ENCODE measurements at regions not wholly inside any gene's neighbourhood (a gene's known extent, or its start where the extent isn't known, plus 50 kb on each side); places are given as distances from the start of the nearest gene placed in this dataset.

- Mint-ChIP-seq H3K27ac (no peak overlapping the region), H3K36me3 (ENCODE audit: insufficient read depth) (no peaks in the 10 kb centered on the region), H3K9me3 (no peaks in the 10 kb centered on the region), H3K4me1 (ENCODE audit: low read depth in 2 of 2) (no peaks in the 10 kb centered on the region), H3K4me3 (no peak overlapping the region), H3K27me3 (no peaks in the 10 kb centered on the region)
- DNase-seq (no peak), ATAC-seq (replicated peaks) (no peak)
These were observed 254.9 kb downstream of the PLPP3 start for GRCh38 chr1:56324504-56324903.

GRCh38 chr1:56322211-56322610 lies 257.2 kb downstream of the PLPP3 start:
- Mint-ChIP-seq H3K4me3 (no peak overlapping the region), H3K9me3 (no peaks in the 10 kb centered on the region)

GRCh38 chr1:56321150-56321490 lies 258.2 kb downstream of the PLPP3 start:
- H3K27ac Mint-ChIP-seq, result no peak overlapping the region
- DNase-seq, result no peak
- H3K36me3 Mint-ChIP-seq (ENCODE audit: insufficient read depth), result no peaks in the 10 kb centered on the region
- H3K27me3 Mint-ChIP-seq, result no peaks in the 10 kb centered on the region
- no peak overlapping the region for H3K4me3 Mint-ChIP-seq
- ATAC-seq (replicated peaks), result no peak
- no peaks in the 10 kb centered on the region for H3K9me3 Mint-ChIP-seq
- no peaks in the 10 kb centered on the region for H3K4me1 Mint-ChIP-seq (ENCODE audit: low read depth in 2 of 2)

More at GRCh38 chr1:56322211-56322610, 257.2 kb downstream of the PLPP3 start:
- Mint-ChIP-seq H3K4me1 (ENCODE audit: low read depth in 2 of 2) (no peaks in the 10 kb centered on the region), H3K27ac (no peak overlapping the region), H3K36me3 (ENCODE audit: insufficient read depth) (no peaks in the 10 kb centered on the region), H3K27me3 (no peaks in the 10 kb centered on the region)
- DNase-seq (no peak), ATAC-seq (replicated peaks) (no peak)

DNA sequence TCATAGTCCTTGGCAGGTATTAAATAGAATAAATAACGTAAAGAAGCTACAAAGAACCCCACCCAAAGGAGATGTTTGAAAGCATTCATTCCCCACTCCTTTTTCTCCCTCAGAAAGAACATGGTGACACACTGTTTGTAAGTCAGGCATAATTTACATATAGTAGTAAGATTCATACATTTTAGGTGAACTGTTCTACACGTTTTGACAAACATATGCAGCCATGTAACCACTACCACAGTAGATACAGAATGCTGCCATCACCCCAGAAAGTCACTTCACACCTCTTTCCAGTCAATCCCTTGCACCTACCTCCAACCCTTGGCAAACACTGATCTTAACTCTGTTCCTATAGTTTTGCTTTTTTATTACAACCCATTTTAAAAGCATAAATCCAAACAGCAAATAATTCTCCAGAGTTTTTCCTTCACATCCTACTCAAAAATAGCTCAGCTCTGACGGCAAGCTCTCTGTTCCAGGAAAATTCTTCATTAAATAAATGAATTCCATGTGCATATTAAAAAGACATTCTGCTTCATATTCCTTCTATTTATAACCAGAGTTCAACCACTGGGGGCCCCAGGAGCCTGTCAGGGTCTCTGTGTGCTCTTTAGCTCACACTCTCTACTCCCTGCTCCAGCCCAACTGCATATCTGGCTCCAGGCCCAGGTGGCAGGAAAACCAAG lies 258.8 kb downstream of the PLPP3 start:
- no peak for ATAC-seq (replicated peaks)
- no peak overlapping the region for H3K27ac Mint-ChIP-seq
- H3K36me3 Mint-ChIP-seq (ENCODE audit: insufficient read depth), result no peaks in the 10 kb centered on the region

GRCh38 chr1:56317722-56318121 lies 261.6 kb downstream of the PLPP3 start:
- H3K36me3 Mint-ChIP-seq (ENCODE audit: insufficient read depth), result no peaks in the 10 kb centered on the region
- H3K27me3 Mint-ChIP-seq, result no peaks in the 10 kb centered on the region
- DNase-seq (no peak), ATAC-seq (replicated peaks) (no peak)
- no peak overlapping the region for H3K27ac Mint-ChIP-seq
- H3K9me3 Mint-ChIP-seq, result peaks cover 2 to 9% of the 10 kb centered on the region in 2 donors
- H3K4me1 Mint-ChIP-seq (ENCODE audit: low read depth in 2 of 2), result no peaks in the 10 kb centered on the region
- H3K4me3 Mint-ChIP-seq, result no peak overlapping the region

More for the DNA sequence above, 258.8 kb downstream of the PLPP3 start:
- Mint-ChIP-seq H3K4me1 (ENCODE audit: low read depth in 2 of 2) (no peaks in the 10 kb centered on the region), H3K27me3 (no peaks in the 10 kb centered on the region), H3K9me3 (peaks cover 0 to 2% of the 10 kb centered on the region in 2 donors), H3K4me3 (no peak overlapping the region)
- DNase-seq, result no peak

- H3K27me3 Mint-ChIP-seq, result peaks cover 9 to 11% of the 10 kb centered on the region in 2 donors
- ATAC-seq (replicated peaks) (no peak), DNase-seq (no peak)
- no peaks in the 10 kb centered on the region for H3K4me1 Mint-ChIP-seq (ENCODE audit: low read depth in 2 of 2)
- no peak overlapping the region for H3K4me3 Mint-ChIP-seq
- no peak overlapping the region for H3K27ac Mint-ChIP-seq
- peaks cover 6 to 22% of the 10 kb centered on the region in 2 donors for H3K9me3 Mint-ChIP-seq
- no peaks in the 10 kb centered on the region for H3K36me3 Mint-ChIP-seq (ENCODE audit: insufficient read depth)
These were observed 263.9 kb downstream of the PLPP3 start for GRCh38 chr1:56315293-56315942.

GRCh38 chr1:56313560-56313959 lies 265.8 kb downstream of the PLPP3 start:
- Mint-ChIP-seq H3K4me3 (no peak overlapping the region), H3K36me3 (ENCODE audit: insufficient read depth) (no peaks in the 10 kb centered on the region), H3K9me3 (peaks cover 6 to 22% of the 10 kb centered on the region in 2 donors), H3K27me3 (peaks cover 9 to 11% of the 10 kb centered on the region in 2 donors), H3K4me1 (ENCODE audit: low read depth in 2 of 2) (no peaks in the 10 kb centered on the region), H3K27ac (no peak overlapping the region)
- no peak for DNase-seq
- ATAC-seq (replicated peaks), result no peak

GRCh38 chr1:56311766-56312165 lies 267.6 kb downstream of the PLPP3 start:
- Mint-ChIP-seq H3K27ac (no peak overlapping the region), H3K9me3 (peaks cover 6 to 22% of the 10 kb centered on the region in 2 donors), H3K27me3 (peaks cover 9 to 11% of the 10 kb centered on the region in 2 donors), H3K4me3 (no peak overlapping the region), H3K36me3 (ENCODE audit: insufficient read depth) (no peaks in the 10 kb centered on the region), H3K4me1 (ENCODE audit: low read depth in 2 of 2) (no peaks in the 10 kb centered on the region)
- ATAC-seq (replicated peaks), result no peak
- DNase-seq, result no peak

GRCh38 chr1:56310945-56311344 lies 268.4 kb downstream of the PLPP3 start:
- DNase-seq (no peak), ATAC-seq (replicated peaks) (no peak)
- Mint-ChIP-seq H3K27ac (no peak overlapping the region), H3K4me3 (no peak overlapping the region), H3K27me3 (peaks cover 9 to 11% of the 10 kb centered on the region in 2 donors), H3K36me3 (ENCODE audit: insufficient read depth) (no peaks in the 10 kb centered on the region), H3K4me1 (ENCODE audit: low read depth in 2 of 2) (no peaks in the 10 kb centered on the region), H3K9me3 (peaks cover 6 to 22% of the 10 kb centered on the region in 2 donors)

- H3K27me3 Mint-ChIP-seq, result peaks cover 9 to 11% of the 10 kb centered on the region in 2 donors
- peaks cover 4 to 22% of the 10 kb centered on the region in 2 donors for H3K9me3 Mint-ChIP-seq
- no peak overlapping the region for H3K4me3 Mint-ChIP-seq
- H3K4me1 Mint-ChIP-seq (ENCODE audit: low read depth in 2 of 2), result no peaks in the 10 kb centered on the region
- no peak overlapping the region for H3K27ac Mint-ChIP-seq
- DNase-seq (no peak), ATAC-seq (replicated peaks) (no peak)
- H3K36me3 Mint-ChIP-seq (ENCODE audit: insufficient read depth), result no peaks in the 10 kb centered on the region
These were observed 270.3 kb downstream of the PLPP3 start for GRCh38 chr1:56309065-56309464.

GRCh38 chr1:56304975-56305374 lies 274.4 kb downstream of the PLPP3 start:
- DNase-seq, result no peak
- Mint-ChIP-seq H3K27me3 (no peaks in the 10 kb centered on the region), H3K27ac (no peak overlapping the region), H3K4me1 (ENCODE audit: low read depth in 2 of 2) (no peaks in the 10 kb centered on the region), H3K36me3 (ENCODE audit: insufficient read depth) (no peaks in the 10 kb centered on the region), H3K4me3 (no peak overlapping the region), H3K9me3 (no peaks in the 10 kb centered on the region)
- no peak for ATAC-seq (replicated peaks)

DNA sequence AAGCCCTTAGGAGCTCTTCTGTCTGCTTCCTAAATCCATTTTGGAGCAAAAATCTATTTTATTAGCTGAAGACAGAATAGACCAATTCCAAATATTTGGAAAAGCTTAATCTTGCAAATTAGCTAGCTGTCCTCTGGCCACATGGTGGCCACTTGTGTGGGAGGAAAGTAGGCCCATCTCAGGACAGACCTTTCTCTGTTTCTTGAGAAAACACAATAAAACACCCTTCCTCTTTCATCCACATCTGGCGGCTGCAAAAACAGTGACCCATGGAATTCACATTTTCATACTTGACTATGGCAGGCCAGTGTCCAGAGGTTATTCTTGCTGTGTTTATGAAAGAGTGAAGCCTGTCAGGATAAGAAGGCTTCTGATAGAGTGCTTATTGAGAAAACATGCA lies 275.6 kb downstream of the PLPP3 start:
- Mint-ChIP-seq H3K4me3 (no peak overlapping the region), H3K4me1 (ENCODE audit: low read depth in 2 of 2) (no peaks in the 10 kb centered on the region), H3K27me3 (no peaks in the 10 kb centered on the region), H3K36me3 (ENCODE audit: insufficient read depth) (no peaks in the 10 kb centered on the region), H3K27ac (no peak overlapping the region), H3K9me3 (no peaks in the 10 kb centered on the region)
- ATAC-seq (replicated peaks), result no peak
- no peak for DNase-seq

- ATAC-seq (replicated peaks) (no peak), DNase-seq (no peak)
- H3K36me3 Mint-ChIP-seq (ENCODE audit: insufficient read depth), result no peaks in the 10 kb centered on the region
- H3K27ac Mint-ChIP-seq, result no peak overlapping the region
- H3K27me3 Mint-ChIP-seq, result no peaks in the 10 kb centered on the region
- H3K4me3 Mint-ChIP-seq, result no peak overlapping the region
- no peaks in the 10 kb centered on the region for H3K4me1 Mint-ChIP-seq (ENCODE audit: low read depth in 2 of 2)
- no peaks in the 10 kb centered on the region for H3K9me3 Mint-ChIP-seq
These were observed 276.5 kb downstream of the PLPP3 start for GRCh38 chr1:56302878-56303277.

GRCh38 chr1:56301791-56302190 lies 277.6 kb downstream of the PLPP3 start:
- H3K4me3 Mint-ChIP-seq, result no peak overlapping the region
- no peaks in the 10 kb centered on the region for H3K9me3 Mint-ChIP-seq
- no peaks in the 10 kb centered on the region for H3K36me3 Mint-ChIP-seq (ENCODE audit: insufficient read depth)
- no peak overlapping the region for H3K27ac Mint-ChIP-seq
- DNase-seq, result no peak
- no peak for ATAC-seq (replicated peaks)
- H3K27me3 Mint-ChIP-seq, result no peaks in the 10 kb centered on the region
- H3K4me1 Mint-ChIP-seq (ENCODE audit: low read depth in 2 of 2), result no peaks in the 10 kb centered on the region

Measured in effector memory CD8-positive, alpha-beta T cell (primary cell).